ENCODE measurements at regions not wholly inside any gene's neighbourhood (a gene's known extent, or its start where the extent isn't known, plus 50 kb on each side); places are given as distances from the start of the nearest gene placed in this dataset.

DNA sequence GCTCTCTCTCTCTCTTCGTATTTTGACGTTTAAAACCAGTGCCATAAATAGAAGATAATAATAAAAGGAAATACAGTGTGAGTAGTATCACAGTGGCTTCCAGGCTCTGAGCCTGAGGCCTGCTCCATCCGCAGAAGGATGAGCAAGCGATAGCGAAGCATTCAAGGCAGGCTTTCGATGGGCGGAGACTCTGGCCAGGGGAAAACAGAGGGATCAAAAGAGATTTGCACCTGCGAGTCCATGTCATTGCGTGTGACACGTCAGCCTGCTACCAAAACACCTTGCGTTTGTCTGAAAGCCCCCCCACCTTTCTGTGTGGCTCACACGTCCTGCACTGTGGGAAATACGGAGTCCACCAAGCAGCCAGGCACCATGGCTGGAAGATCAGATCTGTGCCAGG lies 377.3 kb upstream of the SULF2 start:
- TF ChIP-seq, protein P1, sequence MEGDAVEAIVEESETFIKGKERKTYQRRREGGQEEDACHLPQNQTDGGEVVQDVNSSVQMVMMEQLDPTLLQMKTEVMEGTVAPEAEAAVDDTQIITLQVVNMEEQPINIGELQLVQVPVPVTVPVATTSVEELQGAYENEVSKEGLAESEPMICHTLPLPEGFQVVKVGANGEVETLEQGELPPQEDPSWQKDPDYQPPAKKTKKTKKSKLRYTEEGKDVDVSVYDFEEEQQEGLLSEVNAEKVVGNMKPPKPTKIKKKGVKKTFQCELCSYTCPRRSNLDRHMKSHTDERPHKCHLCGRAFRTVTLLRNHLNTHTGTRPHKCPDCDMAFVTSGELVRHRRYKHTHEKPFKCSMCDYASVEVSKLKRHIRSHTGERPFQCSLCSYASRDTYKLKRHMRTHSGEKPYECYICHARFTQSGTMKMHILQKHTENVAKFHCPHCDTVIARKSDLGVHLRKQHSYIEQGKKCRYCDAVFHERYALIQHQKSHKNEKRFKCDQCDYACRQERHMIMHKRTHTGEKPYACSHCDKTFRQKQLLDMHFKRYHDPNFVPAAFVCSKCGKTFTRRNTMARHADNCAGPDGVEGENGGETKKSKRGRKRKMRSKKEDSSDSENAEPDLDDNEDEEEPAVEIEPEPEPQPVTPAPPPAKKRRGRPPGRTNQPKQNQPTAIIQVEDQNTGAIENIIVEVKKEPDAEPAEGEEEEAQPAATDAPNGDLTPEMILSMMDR (IDR thresholded peaks at IDR 0.05; ENCODE audit: insufficient read depth, missing control alignments): no peak
- DNase-seq (ENCODE audit: insufficient read length, low spot score) (no peak), FAIRE-seq (no peak)

DNA sequence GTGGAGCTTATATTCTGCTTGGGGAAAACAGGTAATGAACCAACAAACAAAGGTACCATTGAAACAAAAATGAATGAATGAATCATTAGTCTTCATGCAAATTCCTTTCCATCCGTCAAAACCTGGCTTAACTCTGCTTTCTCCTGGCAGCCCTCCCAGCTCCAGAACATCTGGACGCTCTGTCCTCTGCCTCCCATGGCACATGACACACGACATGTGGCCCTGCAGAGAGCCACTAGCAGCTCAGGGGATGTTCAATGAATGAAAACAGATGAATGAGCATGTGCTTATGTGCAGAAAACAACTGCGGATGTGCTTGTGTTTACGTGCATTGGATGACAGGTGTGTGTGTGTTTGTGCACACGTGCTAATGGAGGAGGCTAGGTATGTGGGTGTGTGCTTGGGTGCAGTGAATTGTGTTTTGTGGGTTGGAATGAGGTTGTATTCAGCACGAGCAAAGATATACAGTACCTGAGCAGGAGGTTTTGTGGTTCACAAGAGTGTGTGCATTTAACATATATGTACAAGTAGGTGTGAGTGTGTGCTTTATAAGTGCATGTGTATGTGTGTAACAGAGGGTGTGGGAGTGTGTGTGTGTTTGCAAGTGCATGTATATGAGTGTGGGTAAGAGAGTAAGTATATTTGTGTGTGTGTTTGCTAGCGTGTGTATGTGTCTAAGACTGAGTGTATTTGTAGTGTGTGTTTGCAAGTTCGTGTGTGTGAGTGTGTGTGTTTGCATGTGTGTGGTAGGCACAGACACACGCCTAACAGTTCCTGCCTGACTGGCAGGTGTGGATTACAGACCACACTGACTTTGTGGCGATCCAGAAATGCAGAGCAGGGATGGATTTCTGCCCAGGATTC lies 374.1 kb upstream of the SULF2 start:
- TF ChIP-seq, protein P1 (IDR thresholded peaks at IDR 0.05; ENCODE audit: insufficient read depth, missing control alignments): no peak
- FAIRE-seq (no peak), DNase-seq (ENCODE audit: insufficient read length, low spot score) (no peak)

DNA sequence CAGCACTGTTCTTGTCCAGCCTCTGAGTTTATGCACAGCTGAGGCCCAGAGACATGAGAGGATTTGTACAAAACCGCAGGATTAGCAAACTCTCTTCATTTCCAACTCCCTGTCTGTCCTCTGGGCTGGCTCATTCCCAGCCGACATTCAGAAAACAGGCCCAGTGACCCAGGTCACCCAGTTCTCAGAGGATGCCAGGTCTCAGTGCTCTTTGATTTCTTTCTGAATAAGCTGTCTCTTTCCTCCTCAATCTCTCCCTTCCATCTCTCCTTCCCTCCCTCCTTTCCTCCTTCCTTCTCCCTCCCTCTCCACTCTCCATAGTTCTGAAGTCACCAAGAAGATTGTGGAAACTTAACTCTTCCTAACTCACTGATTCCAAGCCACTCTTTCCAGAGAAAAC lies 372.7 kb upstream of the SULF2 start:
- TF ChIP-seq, protein P1 (IDR thresholded peaks at IDR 0.05; ENCODE audit: insufficient read depth, missing control alignments): no peak
- FAIRE-seq (no peak), DNase-seq (ENCODE audit: insufficient read length, low spot score) (no peak)

DNA sequence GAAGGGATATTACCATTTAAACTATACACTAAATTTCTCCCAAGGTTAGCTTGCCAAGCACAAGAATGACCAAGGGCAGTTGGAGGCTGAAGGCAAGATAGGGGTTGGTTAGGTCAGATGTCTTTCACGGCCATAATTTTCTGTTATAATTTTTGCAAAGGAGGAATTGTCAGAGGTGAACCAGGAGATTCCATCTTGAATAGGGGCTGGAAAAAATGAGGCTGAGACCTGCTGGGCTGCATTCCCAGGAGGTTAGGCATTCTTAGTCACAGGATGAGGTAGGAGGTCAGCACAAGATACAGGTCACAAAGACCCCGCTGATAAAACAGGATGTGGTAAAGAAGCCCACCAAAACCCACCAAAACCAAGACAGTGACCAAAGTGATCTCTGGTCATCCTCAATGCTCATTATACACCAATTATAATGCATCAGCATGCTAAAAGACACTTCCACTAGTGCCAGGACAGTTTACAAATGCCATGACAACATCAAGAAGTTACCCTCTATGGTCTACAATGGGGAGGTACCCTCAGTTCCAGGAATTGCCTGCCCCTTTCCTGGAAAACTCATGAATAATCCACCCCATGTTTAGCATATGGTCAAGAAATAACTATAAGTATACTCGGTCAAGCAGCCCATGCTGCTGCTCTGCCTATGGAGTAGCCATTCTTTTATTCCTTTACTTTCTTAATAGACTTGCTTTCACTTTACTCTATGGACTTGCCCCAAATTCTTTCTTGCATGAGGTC lies 371.8 kb upstream of the SULF2 start:
- no peak for DNase-seq (ENCODE audit: insufficient read length, low spot score)
- no peak for FAIRE-seq
- TF ChIP-seq, protein P1 (IDR thresholded peaks at IDR 0.05; ENCODE audit: insufficient read depth, missing control alignments): no peak

DNA sequence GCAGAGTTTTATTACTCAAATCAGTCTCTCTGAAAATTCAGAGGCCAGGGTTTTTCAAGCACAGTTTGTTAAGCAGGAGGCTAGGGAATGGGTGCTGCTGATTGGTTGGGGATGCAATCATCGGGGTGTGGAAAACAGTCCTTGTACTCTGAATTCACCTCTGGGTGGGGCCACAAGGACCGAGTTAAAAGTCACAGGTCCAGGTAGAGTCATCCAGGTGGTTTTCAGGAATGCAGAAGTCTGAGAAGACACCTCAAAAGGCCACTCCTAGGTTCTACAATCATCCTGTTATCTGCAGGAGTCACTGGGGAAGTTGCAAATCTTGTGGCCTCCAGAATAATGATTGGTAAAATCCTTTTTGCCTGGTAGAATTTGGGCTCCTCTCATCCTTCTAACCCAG lies 371.2 kb upstream of the SULF2 start:
- no peak for FAIRE-seq
- TF ChIP-seq, protein P1 (IDR thresholded peaks at IDR 0.05; ENCODE audit: insufficient read depth, missing control alignments): no peak
- no peak for DNase-seq (ENCODE audit: insufficient read length, low spot score)

DNA sequence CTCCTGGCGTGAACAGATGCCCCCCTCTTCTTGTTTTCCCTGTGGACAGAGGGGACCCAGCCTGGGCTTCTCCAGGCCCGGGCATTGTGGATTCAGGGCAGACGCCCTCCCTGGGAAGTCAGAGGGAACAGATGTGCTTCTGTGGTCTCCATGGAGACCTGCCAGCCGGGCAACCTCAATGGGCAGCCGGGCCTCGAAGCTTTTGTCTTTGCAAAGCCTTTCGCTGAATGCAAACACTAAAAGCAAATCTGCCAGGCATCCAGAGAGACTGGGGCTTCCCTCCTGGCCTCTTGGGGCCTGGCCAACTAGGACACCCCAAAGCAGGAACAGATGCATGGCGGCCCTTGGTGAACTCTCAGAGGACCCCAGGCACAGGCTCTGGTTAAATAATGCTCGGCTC lies 370.0 kb upstream of the SULF2 start:
- DNase-seq (ENCODE audit: insufficient read length, low spot score) (no peak), FAIRE-seq (no peak)
- TF ChIP-seq, protein P1 (IDR thresholded peaks at IDR 0.05; ENCODE audit: insufficient read depth, missing control alignments): no peak
